ENCODE measurements at regions not wholly inside any gene's neighbourhood (a gene's known extent, or its start where the extent isn't known, plus 50 kb on each side); places are given as distances from the start of the nearest gene placed in this dataset.

- TF ChIP-seq USF2 (IDR thresholded peaks at IDR 0.05; ENCODE audit: low read depth, low read length) (no peak), MAZ (IDR thresholded peaks at IDR 0.05; ENCODE audit: borderline replicate concordance, low read depth, low read length) (no peak), RFX5 (IDR thresholded peaks at IDR 0.05; ENCODE audit: low read depth, low read length) (no peak), POLR2A (IDR thresholded peaks at IDR 0.05; ENCODE audit: low read depth, low read length) (no peak), CEBPB (IDR thresholded peaks at IDR 0.05; ENCODE audit: low read depth, low read length) (no peak), BHLHE40 (IDR thresholded peaks at IDR 0.05; ENCODE audit: low read depth, low read length) (no peak), CTCF (conservative IDR thresholded peaks at IDR 0.05; ENCODE audit: low read depth, low read length) (no peak), CHD1 (IDR thresholded peaks at IDR 0.05; ENCODE audit: low read depth, low read length) (no peak), MAFK (IDR thresholded peaks at IDR 0.05; ENCODE audit: low read depth, low read length) (no peak)
- H3K9ac ChIP-seq (ENCODE audit: low read depth, low read length): no peak overlapping the region
- no peaks in the 10 kb centered on the region for H3K27me3 ChIP-seq (ENCODE audit: control insufficient read depth, insufficient read depth, low read length)
- H4K91ac ChIP-seq (ENCODE audit: insufficient read depth, low read depth, low read length): no peak overlapping the region
- no TSS peak for BruUV-seq (replicated peaks)
- DNase-seq (no peak), ATAC-seq (ENCODE audit: low read depth) (no peak)
- no peak overlapping the region for H3K18ac ChIP-seq (ENCODE audit: low read depth, low read length)
- H3K79me1 ChIP-seq (ENCODE audit: low read depth in 1 of 2, low read length in 2 of 2): no peaks in the 10 kb centered on the region
- H3K14ac ChIP-seq (replicated peaks; ENCODE audit: low read depth, low read length): no peak overlapping the region
- H3K4me3 ChIP-seq (ENCODE audit: insufficient read depth, low read depth, low read length): no peak overlapping the region
- no peak overlapping the region for H3K27ac ChIP-seq (ENCODE audit: insufficient read depth, low read length)
- dilution Hi-C loops (cut with HindIII; ENCODE audit: low sequenced_read_pairs, unreplicated experiment) (no loop called here), intact Hi-C loops (cut with micrococcal nuclease) (no loop called here), in situ Hi-C loops (cut with MboI; ENCODE audit: low sequenced_read_pairs) (no loop called here)
- H3K4me2 ChIP-seq (ENCODE audit: low read depth, low read length): no peak overlapping the region
- no peak overlapping the region for H4K5ac ChIP-seq (ENCODE audit: low read depth, low read length)
- H3K4me1 ChIP-seq (ENCODE audit: control insufficient read depth, insufficient read depth, low read length): no peaks in the 10 kb centered on the region
- no peak overlapping the region for H3K56ac ChIP-seq (ENCODE audit: extremely low read depth, insufficient read depth, low read length)
- POLR2A ChIA-PET (ENCODE audit: unreplicated experiment): no interaction called here
- no peak overlapping the region for H2BK15ac ChIP-seq (ENCODE audit: low read depth, low read length)
- no peak overlapping the region for H2BK20ac ChIP-seq (ENCODE audit: low read depth, low read length)
- no peak overlapping the region for H3K23ac ChIP-seq (ENCODE audit: low read depth, low read length)
- H3K9me3 ChIP-seq (ENCODE audit: control insufficient read depth, insufficient read depth, low read length): no peaks in the 10 kb centered on the region
- H4K20me1 ChIP-seq (ENCODE audit: insufficient read depth, low read length): no peaks in the 10 kb centered on the region
- no peak overlapping the region for H2AK5ac ChIP-seq (ENCODE audit: low read depth, low read length)
- 43% methylated on average over 1 of the region's 5 CpGs; no CpG with 5 or more reads in 1 of the 2 experiments for WGBS, 2 experiments (ENCODE audit: extremely low coverage in 2 of 2, insufficient read length in 1 of 2)
- H2AFZ ChIP-seq (replicated peaks; ENCODE audit: low read length, poor library complexity): no peak overlapping the region
- CTCF ChIA-PET: interaction anchor here (0.7 kb wide), 1 partner anchor 11 kb away, joined by 3 read pairs; no protein-coding TSS in a partner anchor
- H3K9me1 ChIP-seq (ENCODE audit: insufficient read depth, low read length): no peaks in the 10 kb centered on the region
- H4K8ac ChIP-seq (ENCODE audit: low read depth in 2 of 2, low read length in 2 of 2): no peak overlapping the region
- no peak overlapping the region for H2BK5ac ChIP-seq (ENCODE audit: low read depth, low read length, poor library complexity, severe bottlenecking)
- no peak overlapping the region for H2AK9ac ChIP-seq (replicated peaks; ENCODE audit: low read depth, low read length, poor library complexity)
- no peak overlapping the region for H3K4ac ChIP-seq (ENCODE audit: low read depth, low read length)
- H2BK120ac ChIP-seq (ENCODE audit: low read depth, low read length): no peak overlapping the region
- H3K36me3 ChIP-seq (ENCODE audit: control insufficient read depth, insufficient read depth, low read length): no peaks in the 10 kb centered on the region
These were observed 216.9 kb upstream of the BTBD3 start for GRCh38 chr20:11700831-11701230.
